MM.1S (cell line): ENCODE measurements at regions not wholly inside any gene's neighbourhood (a gene's known extent, or its start where the extent isn't known, plus 50 kb on each side); places are given as distances from the start of the nearest gene placed in this dataset.

Source experiments
- CTCF ChIP-seq: fragments of 300-600 bp; sonication (generic); IDR thresholded peaks from 2 replicates; pipeline ENCODE4 v1.5.1; 2016; ENCODE audit warnings: antibody characterized with exemption, low read length, mixed read lengths
- EZH2 ChIP-seq: fragments of 300-600 bp; sonication (generic); optimal IDR thresholded peaks from 2 replicates; pipeline ENCODE3; 2017; ENCODE audit warnings: low read depth, mild to moderate bottlenecking, antibody characterized with exemption, low read length, mixed read lengths

- TF ChIP-seq CTCF (no peak), EZH2 (no peak)
Measured at GRCh38 chrX:79462458-79462857, 95.3 kb upstream of the ITM2A start.
